GM21360 (cell line): ENCODE measurements at regions not wholly inside any gene's neighbourhood (a gene's known extent, or its start where the extent isn't known, plus 50 kb on each side); places are given as distances from the start of the nearest gene placed in this dataset.
"Not testable (repeated sequence)": the region's sequence is repeated elsewhere in the genome, so short reads cannot be mapped to it uniquely, and the experiment has no call there.

Experiments
- ATAC-seq: cut with Tn5 transposase; IDR thresholded peaks from one replicate; pipeline ENCODE4 v1.9.1; 2021; ENCODE audit warnings: mild to moderate bottlenecking, moderate library complexity; ENCODE audit not compliant: unreplicated experiment

DNA sequence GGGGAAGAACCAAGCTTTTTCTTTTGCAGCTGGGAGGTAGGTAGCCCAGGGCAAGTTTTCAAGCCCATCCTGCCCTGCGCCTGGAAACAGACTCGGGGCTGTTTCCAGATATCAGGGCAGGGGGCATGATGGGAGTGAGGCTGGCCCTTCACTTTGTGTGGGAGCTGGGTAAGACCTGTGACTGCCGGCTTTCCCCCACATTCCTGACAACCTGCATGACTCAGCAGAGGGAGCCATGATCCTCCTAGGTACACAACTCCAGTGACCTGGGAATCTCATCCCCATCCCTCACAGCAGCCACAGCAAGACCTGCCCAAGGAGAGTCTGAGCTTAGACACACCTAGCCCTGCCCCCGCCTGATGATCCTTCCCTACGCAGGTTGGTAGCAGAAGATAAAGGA lies 280.8 kb downstream of the SOX4 start:
- ATAC-seq, result no peak

DNA sequence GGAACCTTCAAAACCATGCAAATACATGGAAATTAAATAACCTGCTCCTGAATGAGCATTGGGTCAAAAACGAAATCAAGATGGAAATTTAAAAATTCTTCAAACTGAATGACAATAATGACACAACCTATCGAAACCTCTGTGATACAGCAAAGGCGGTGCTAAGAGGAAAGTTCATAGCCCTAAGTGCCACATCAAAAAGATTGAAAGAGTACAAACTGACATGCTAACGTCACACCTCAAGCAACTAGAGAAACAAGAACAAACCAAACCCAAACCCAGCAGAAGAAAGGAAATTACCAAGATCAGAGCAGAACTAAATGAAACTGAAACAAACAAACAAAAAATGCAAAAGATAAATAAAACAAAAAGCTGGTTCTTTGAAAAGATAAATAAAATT lies 283.5 kb downstream of the SOX4 start:
- ATAC-seq, result not testable (repeated sequence)

DNA sequence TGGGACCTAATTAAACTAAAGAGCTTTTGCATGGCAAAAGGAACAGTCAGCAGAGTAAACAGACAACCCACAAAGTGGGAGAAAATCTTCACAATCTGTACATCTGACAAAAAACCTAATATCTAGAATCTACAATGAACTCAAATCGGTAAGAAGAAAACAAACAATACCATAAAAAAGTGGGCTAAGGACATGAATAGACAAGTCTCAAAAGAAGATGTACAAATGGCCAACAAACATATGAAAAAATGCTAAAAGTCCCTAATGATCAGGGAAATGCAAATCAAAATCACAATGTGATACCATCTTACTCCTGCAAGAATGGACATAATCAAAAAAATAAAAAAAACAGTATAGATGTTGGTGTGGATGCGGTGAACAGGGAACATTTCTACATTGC lies 286.7 kb downstream of the SOX4 start:
- not testable (repeated sequence) for ATAC-seq

DNA sequence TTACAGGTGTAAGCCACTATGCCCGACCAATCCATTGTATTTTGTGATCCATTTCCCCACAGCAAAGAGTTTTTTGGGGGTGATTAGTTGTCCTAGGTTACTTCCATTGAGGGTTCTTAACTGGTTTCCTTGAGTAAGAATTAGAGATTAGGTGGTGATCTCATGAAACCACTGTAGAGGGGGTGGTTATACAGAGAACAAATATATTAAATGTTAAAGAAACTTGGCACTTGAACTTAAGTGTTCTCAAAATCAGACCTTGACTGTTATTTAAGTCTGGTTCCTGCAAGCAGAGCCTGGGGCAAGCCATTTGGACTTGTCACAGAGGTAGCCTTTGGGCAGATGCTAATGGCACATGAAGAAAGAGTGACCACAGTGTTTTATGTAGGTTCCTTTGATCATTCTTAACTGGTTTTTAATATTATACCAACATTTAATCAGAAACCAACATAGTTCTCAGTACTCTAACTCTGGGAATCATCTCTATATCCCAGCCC lies 288.5 kb downstream of the SOX4 start:
- ATAC-seq, result no peak

DNA sequence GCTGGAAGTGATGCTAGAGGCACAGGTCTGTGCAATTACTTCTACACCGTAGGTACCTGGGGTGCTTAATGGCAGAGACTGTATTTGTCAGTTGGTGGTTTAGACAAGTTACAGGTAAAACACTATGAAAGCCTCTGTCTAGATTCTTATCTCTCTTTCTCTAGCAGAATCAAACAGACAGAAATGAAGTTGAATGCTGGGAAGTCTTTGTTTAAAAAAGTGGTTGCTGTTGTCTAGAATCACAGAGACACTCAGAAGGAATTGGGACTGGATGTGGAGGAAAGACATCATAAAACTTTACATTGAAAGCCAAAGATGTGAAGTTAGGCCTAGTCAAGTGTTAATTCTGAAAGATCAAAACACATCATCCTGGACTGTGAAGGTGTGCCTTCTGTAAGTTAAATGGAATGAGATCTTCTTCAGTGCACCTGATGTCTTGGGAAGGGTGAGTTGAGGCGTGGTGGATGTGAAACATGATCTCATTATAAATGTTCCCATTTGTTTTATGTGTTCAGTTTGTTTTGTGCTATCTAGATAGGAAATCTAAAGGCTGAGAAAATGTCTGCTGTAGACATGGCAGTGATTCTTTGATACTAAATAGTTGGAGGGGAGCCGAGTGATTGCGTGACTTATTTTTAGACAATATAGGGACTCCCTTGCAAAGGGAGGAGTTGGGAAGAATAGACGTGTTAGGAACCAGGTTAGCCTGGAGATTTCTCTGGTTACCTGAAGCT lies 290.2 kb downstream of the SOX4 start:
- ATAC-seq, result no peak

DNA sequence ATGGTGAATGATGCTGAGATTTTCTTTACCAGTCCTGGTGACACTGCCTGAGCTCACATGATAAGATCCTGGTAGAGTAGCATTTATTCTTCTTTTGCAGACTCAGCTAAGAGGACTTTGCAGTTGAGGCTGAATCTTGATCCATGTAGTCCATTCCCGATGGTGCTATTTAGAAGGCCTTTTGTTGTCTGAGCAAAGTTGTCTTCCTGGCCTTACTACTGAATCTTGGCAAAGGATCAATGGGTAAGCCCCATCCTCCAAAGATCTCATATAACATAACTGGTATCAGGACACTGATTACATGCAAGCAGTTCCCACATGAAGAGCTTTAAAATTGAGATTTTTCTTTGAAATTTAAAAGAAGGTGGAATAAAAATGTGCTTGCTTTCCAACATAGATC lies 291.6 kb downstream of the SOX4 start:
- no peak for ATAC-seq

DNA sequence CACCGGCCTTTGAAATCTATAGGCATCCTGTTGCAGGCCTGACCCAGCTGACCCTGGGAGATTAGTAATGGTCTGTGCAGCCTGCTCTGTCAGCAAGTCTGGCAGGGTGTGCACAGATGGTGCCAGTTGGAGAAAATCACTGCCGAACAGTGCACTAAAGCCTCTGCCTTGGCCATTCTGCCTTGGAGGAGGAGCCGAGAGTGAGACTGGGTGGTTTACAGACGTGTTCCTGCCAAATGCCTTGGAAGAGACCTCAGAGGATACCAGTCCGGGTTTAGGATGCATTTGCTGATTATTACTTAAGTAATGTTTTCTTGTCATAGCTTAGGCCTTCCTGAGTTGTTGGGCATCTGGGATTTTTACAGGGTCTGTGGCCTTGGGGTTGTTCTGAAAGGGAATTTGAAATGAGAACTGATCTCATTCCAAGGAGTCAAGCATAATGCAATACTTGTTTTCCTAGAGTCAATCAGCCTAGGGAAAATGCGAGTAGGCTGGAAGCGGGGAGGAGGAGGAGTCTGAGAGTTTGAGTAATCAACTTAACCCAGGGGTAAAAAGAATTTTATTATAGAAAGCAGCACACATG lies 292.1 kb downstream of the SOX4 start:
- no peak for ATAC-seq

DNA sequence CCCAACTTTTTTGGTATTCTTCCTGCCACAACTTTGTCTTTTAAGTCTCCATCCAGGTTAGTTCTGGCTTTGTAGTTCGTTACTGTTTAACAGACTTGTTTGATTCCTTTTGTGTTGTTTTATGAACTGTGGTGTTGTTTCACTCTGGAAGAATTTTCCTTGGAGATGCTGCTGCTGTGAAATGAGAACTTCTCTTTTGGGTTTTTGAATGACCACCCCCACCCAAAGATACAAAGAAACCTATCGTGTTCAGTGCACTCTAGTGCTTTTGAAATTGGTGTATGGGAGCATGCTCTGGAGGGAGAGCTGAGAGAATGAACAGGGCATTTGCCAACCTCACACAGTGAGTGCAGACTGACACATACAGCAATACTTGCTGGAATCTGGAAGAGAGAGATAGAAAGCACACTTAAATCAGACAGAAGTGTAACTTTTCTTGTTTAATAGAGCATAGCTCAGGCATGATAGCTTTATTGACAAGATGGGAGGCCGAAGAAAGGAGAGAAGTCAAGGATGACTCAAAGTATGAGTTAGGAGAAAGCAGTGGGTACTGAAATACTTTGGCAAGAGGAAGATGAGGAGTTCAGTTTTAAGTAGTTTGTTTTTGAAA lies 293.1 kb downstream of the SOX4 start:
- no peak for ATAC-seq

DNA sequence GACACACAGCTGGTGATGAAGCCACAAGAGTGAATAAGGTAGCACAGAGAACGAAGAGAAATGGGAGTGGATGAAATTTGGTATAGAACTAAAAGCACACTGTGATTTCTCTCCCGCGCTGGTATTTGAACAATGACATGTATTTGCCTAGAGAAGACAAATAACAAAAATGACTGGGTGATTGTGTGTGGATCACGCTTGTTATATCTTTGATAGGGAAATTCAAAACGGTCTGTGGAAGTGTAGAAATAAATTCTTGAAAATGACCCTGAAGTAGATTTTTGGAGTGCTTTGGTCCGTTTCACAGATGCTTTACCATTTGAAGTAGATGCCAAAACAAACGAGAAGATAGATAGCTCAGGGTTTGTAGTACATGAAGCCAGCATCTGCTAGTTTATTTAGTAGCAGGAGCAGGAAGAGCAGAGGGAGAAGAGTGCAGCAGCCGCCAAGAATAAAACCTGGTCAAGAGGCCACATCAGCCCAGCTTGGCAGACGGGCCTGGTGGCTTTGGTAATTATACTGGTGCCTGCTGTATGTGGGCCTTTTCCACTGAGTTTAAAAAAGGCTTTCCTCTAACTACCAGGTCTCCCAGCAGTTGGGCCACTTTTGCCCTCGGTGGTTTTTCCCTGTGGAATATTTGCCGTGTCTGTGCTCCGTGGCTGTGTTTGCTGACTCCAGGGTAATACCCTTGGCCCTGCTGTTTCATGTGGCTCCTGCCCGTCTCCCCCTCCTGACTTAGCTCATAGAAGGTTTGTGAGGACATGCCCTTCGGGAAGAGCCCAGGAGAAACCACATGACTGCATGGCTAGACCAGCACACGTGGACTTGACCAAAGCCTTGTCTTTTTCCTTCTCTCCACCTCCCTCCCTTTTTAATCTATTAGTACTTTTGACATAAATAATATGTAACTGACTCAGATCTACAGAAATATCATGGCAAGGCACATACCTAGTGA lies 294.0 kb downstream of the SOX4 start:
- ATAC-seq, result no peak

DNA sequence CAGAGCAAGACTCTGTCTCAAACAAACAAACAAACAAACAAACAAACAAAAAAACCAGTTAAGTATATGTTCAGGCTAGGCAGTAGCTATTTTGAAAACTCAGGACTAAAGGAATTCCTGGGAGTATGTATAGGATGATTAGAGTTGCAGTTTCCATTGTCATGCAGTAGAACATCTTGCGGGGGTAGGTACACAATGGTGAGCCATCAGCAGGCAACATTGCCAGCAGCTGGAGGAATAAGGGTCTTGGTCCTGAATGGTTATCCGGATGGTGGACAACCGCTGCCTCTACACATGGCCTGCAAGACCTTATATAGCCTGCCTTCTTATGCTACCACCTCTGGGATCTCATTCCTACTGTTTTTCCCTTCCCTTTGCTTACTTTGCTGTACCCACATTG lies 297.5 kb downstream of the SOX4 start:
- no peak for ATAC-seq

DNA sequence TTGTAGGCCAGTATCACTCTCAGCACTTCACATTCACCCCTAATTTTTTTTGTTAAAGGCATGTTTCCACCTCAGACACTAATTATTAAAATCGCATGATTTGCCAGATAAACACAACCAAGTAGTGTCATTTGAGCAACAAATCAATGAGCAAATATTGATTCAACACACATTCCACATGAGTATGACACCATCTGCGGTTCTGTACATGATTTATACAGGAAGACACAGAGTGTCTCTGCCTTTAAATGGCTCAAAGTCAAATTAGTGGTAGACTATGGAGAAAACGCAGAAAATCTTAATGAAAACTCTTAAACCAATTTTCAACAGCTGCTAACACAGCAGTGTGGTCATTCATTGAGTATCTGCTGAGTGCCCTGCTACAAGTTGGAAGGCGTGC lies 300.2 kb downstream of the SOX4 start:
- no peak for ATAC-seq

DNA sequence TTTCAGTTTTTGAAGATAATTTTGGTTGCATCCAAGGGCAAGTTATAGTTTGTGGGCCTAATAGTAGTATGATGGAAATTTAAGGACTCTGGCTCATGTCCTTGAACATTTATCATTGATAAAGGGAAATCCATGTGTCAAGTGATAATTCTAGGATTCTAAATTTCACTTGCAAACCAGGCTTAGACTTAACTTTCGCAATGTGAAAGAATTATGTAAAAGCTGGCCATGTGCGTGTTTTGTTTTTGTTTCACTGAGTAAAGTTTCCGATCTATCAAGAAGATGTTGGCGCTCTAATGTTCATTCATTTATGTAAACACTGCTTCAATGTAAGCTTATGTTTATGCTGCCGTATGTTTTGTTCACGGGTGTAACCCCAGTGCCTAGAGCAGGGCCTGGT lies 302.0 kb downstream of the SOX4 start:
- ATAC-seq, result no peak

DNA sequence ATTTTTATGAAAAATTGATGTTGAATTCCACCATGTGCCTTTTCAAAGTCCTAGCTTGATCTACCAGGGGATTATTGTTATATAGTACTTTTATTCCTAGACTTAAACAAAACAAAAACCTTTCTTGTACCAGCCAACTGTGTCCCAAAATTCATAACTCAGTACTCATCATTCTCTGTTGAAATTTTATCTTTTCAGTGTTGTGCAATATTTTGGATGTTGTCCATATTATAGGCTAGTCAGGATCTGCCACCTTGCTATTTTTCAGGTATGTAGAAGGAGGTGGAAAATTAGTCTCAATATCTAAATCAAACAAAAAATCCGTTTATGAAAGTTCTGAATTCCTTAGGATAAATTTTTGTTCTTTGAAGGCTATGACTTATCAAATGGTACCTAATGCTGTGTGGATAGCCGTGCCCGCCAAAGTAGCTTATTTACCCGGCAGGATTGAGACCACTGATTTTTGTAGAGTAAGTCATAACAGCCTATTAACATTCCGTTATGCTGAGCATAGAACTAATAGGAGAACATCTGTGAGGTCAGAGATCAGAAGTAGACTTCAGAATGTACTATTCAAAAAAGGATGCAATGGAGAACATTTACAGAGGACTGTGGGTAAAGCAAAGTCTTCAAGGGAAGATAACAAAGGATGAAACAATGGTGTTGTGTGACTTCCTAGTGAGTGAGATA lies 304.7 kb downstream of the SOX4 start:
- no peak for ATAC-seq

DNA sequence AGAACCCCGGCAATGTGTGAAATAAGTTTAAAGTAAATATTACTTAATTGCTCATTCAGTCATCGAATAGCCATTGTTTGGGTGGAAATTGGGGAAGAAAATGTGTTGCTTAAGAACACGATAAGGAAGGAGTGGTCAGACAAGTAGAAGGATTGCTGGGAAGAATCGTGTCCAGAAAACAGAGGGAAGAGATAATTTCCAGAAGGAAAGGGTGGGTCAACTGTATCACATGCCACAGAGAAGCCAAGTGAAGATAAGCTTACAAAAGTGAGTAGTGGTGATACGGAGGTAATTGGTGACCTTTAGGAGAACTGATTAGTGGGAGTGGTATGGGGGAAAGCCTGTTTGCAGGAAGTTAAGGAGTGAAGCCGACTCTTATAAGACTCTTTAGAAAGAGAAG lies 306.2 kb downstream of the SOX4 start:
- no peak for ATAC-seq

DNA sequence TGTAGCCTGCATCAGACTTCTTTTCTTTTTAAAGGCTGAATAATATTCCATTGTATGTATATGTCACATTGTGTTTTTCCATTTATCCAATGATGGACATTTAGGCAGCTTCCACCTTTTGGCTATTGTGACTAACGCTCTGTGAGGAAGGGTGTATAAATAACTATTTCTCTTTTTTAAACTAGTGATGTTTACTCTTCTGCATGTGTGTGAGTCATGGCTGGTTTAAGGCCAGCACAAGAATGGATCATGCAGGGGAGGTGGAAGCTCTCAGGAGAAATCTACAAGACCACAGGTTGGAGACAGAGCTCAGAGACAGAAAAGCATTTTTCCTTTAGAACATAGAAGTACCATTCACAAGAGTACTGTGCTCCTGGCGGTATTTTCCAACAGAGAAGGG lies 307.2 kb downstream of the SOX4 start:
- ATAC-seq, result no peak

DNA sequence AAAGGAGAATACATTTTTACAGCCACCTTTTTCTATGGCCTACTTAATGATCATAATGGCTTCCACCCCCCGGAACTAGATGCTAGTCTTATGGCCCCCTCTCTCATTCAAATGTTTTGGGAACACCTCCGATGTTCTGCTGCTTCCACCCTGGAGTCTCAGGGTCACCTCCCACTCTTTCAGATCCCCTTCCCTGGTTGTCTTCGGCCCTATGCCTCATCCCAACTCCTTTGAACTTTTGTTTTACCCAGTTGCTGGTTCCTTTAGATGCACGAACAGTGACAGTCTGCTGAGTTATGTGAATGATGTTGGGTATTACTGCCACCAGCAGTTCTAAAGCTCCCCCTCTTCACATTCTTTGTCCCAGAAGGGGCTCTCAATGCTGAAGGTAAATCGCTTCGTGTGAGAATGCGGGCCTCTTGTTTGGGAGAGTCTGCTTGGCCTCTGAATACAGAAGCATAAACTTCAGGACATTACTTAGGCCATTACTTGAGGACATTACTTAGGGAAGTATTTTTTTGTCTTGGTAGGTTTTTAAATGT lies 309.1 kb downstream of the SOX4 start:
- ATAC-seq, result no peak

DNA sequence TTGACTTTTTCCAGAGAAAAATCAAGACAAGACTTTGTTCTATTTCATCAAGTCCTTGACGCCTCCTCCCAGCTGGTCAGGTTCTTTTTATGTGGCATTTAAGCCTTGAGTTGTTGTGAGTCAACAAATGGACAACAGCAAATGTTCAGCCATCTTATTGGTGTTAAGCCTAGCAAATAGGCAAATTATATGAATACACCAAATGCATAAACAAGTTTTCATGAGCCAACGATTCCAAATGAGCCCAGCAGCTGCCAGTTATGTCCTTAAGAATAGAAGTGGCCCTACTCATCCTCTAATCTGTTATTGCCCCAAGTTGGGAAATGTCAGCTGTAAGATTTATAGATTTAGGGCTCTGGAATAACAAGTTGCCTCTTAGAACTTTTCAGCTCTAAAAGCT lies 312.0 kb downstream of the SOX4 start:
- no peak for ATAC-seq

DNA sequence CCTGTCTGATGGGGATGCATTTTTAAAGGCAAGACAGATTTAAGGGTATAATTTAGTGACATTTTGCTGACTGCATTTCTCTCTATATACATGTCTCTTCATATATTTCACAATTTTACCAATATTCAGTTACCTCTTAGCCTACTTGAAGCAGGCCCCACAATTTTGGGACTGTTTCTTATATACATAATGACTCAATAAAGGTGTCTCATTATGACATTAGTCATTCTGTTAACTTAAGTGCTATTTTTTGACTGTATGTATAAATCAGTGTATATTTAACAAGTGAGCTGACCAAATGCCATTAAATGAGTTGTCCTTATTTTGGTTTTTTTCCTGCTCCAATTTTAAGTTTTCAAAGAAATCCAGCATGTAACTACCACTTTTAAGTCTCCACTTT lies 313.3 kb downstream of the SOX4 start:
- ATAC-seq, result no peak

DNA sequence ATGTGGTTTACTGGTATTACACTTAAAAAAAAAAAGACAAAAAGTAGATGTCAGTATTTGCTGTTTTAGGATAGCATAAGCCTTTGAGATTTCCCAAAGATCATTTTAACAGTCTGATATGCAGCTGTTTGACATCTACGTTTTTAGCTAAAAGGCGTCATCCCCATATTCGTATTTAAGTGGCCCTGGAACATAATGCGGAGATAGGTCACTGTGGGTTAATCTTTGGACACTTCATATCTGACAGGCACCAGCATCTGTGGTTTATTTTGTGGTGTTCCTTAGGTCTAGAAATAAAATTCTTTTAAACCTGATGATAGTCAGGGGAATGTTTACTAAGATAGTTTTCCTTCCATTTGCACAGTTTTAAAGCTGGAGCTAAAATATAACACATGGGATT lies 313.7 kb downstream of the SOX4 start:
- ATAC-seq, result no peak

DNA sequence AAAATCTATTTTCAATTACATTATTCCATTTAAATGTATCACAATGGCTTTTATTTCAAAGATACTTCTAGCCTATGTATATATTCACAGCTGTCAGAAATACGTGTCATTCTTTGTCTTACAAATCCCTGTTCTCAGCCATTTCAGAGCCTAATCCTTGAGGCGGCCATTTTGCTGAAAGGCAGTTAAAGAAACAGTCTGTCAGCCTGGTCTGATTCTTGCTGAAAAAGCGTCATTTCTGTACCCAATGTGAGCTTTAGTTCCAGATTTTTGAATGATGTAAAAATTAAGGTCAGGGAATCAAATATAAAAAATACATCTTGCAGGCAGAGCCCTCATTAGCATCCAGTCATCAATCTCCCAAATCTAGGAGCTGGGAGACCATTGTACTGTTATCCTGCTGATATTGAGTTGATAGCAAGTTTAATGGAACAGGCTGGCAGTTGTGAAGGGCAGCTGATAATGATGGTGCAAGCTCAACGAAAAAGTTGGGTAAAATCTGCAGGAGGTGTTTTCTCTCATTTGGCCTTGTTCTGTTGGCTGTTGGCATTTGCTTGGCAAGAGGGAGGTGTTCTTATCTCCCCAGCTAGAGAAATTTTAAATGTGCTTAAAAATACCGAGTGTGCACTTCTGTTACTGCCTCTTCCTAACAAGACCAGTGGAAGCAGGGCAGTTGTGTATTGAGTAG lies 314.8 kb downstream of the SOX4 start:
- no peak for ATAC-seq
